ENCODE measurements at regions not wholly inside any gene's neighbourhood (a gene's known extent, or its start where the extent isn't known, plus 50 kb on each side); places are given as distances from the start of the nearest gene placed in this dataset.

GRCh38 chr13:27713767-27714166 lies 78.5 kb upstream of the GSX1 start:
- Mint-ChIP-seq H3K4me3 (no peak overlapping the region), H3K36me3 (no peaks in the 10 kb centered on the region), H3K4me1 (no peaks in the 10 kb centered on the region), H3K27ac (no peak overlapping the region), H3K9me3 (no peaks in the 10 kb centered on the region), H3K27me3 (peaks cover 7 to 12% of the 10 kb centered on the region in 2 donors)
- Histone ChIP-seq H3K9me3 (no peaks in the 10 kb centered on the region), H3K4me1 (ENCODE audit: control insufficient read depth in 1 of 2, extremely low read depth in 1 of 2, insufficient read depth in 2 of 2, low read length in 2 of 2) (no peaks in the 10 kb centered on the region), H3K4me3 (ENCODE audit: control insufficient read depth in 1 of 2, extremely low read depth in 1 of 2, low read length in 1 of 2) (no peak overlapping the region), H3K36me3 (ENCODE audit: control insufficient read depth in 2 of 2, extremely low read depth in 1 of 2, insufficient read depth in 1 of 2, low read length in 1 of 2) (no peaks in the 10 kb centered on the region), H3K27me3 (replicated peaks in 1 of 2; ENCODE audit: control insufficient read depth in 2 of 2, extremely low read depth in 1 of 2, insufficient read depth in 2 of 2, low read length in 1 of 2) (peaks cover 0 to 16% of the 10 kb centered on the region in 2 experiments), H3K27ac (ENCODE audit: low read length) (no peak overlapping the region)
- POLR2A ChIA-PET = interaction anchor here in 1 of 2 donors (0.6 kb wide), 1 partner anchor 762 kb away, joined by 3 read pairs; no protein-coding TSS in a partner anchor
- WGBS (ENCODE audit: insufficient coverage) = no CpG with 5 or more reads among the region's 4 CpGs
- CTCF ChIA-PET = interaction anchor here (0.6 to 1.1 kb wide), 6 partner anchors 15 to 1689 kb away, joined by 3 to 11 read pairs (median 4); no protein-coding TSS in a partner anchor
- ATAC-seq (replicated peaks in 1 of 4) = no peak
- no peak for DNase-seq

DNA sequence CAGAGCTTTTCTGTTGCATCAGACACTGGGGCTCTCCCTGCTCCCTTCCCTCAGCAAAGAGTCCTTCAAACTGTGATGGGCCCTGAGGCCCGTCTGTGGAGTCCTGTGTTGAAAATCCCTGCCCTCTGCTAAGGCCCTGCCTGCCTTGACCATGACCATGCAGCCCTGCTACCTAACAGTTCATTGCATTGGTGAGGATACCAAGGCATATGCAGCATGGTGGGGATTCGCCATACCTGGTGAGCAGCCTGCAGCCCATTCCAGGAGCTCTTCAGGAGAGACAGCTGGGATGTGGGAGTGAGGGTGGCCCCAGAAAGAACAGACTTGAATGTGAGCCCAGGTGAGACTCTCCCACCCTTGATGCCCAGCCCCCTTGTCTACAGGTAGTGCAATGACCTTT lies 70.6 kb upstream of the GSX1 start:
- POLR2A ChIA-PET = no interaction called here
- H3K27me3 Mint-ChIP-seq = peaks cover 17 to 23% of the 10 kb centered on the region in 2 donors
- ATAC-seq (replicated peaks in 1 of 4) = no peak
- peaks cover 0 to 17% of the 10 kb centered on the region in 2 experiments for H3K27me3 ChIP-seq (replicated peaks in 1 of 2; ENCODE audit: control insufficient read depth in 2 of 2, extremely low read depth in 1 of 2, insufficient read depth in 2 of 2, low read length in 1 of 2)
- DNase-seq = no peak
- no peak overlapping the region for H3K4me3 ChIP-seq (ENCODE audit: control insufficient read depth in 1 of 2, extremely low read depth in 1 of 2, low read length in 1 of 2)
- no peaks in the 10 kb centered on the region for H3K4me1 ChIP-seq (ENCODE audit: control insufficient read depth in 1 of 2, extremely low read depth in 1 of 2, insufficient read depth in 2 of 2, low read length in 2 of 2)
- CTCF ChIA-PET = interaction anchor here in 1 of 2 donors (0.6 kb wide), 1 partner anchor 354 kb away, joined by 4 read pairs; no protein-coding TSS in a partner anchor
- no peak overlapping the region for H3K27ac ChIP-seq (ENCODE audit: low read length)
- no peaks in the 10 kb centered on the region for H3K4me1 Mint-ChIP-seq
- H3K4me3 Mint-ChIP-seq = no peak overlapping the region
- H3K36me3 Mint-ChIP-seq = no peaks in the 10 kb centered on the region
- no peaks in the 10 kb centered on the region for H3K9me3 Mint-ChIP-seq
- H3K36me3 ChIP-seq (ENCODE audit: control insufficient read depth in 2 of 2, extremely low read depth in 1 of 2, insufficient read depth in 1 of 2, low read length in 1 of 2) = no peaks in the 10 kb centered on the region
- no peaks in the 10 kb centered on the region for H3K9me3 ChIP-seq
- 51% methylated on average over 2 of the region's 2 CpGs for WGBS (ENCODE audit: insufficient coverage)
- no peak overlapping the region for H3K27ac Mint-ChIP-seq

- 71% methylated on average over 5 of the region's 6 CpGs for WGBS (ENCODE audit: insufficient coverage)
- Mint-ChIP-seq H3K9me3 (no peaks in the 10 kb centered on the region), H3K27ac (no peak overlapping the region), H3K36me3 (no peaks in the 10 kb centered on the region), H3K4me3 (no peak overlapping the region), H3K27me3 (peaks cover 5 to 14% of the 10 kb centered on the region in 2 donors), H3K4me1 (peaks cover 21 to 23% (median 22%) of the 10 kb centered on the region in 3 donors)
- H3K27ac ChIP-seq (ENCODE audit: low read length) = no peak overlapping the region
- POLR2A ChIA-PET = no interaction called here
- ATAC-seq (replicated peaks in 1 of 4) (no peak), DNase-seq (no peak)
- CTCF ChIA-PET = no interaction called here
- no peaks in the 10 kb centered on the region for H3K36me3 ChIP-seq (ENCODE audit: control insufficient read depth in 2 of 2, extremely low read depth in 1 of 2, insufficient read depth in 1 of 2, low read length in 1 of 2)
- no peak overlapping the region for H3K4me3 ChIP-seq (ENCODE audit: control insufficient read depth in 1 of 2, extremely low read depth in 1 of 2, low read length in 1 of 2)
- H3K4me1 ChIP-seq (ENCODE audit: control insufficient read depth in 1 of 2, extremely low read depth in 1 of 2, insufficient read depth in 2 of 2, low read length in 2 of 2) = peaks cover 0 to 13% of the 10 kb centered on the region in 2 experiments
- no peaks in the 10 kb centered on the region for H3K9me3 ChIP-seq
- H3K27me3 ChIP-seq (replicated peaks in 1 of 2; ENCODE audit: control insufficient read depth in 2 of 2, extremely low read depth in 1 of 2, insufficient read depth in 2 of 2, low read length in 1 of 2) = no peaks in the 10 kb centered on the region
Observed at GRCh38 chr13:27728271-27728670, 64.0 kb upstream of the GSX1 start.

DNA sequence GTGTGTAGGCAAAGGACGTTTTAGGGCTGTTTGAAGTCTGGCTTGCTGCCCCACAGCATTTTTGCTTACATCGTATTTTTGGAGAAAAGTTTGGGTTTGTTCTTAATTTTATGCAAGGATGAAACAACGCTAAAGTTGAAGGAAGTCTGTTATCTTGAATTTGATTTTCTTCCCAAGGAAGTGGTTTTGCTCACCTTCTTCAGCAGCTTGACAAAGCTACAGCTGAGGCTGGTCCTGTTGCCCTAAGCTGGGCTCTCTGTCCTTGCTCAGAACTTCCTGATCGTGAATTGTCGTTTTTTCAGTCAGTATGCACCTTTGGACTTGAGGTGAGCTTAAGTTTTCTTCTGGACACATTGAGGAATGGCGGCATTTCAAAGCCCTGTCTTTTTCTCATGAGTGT lies 62.1 kb upstream of the GSX1 start:
- peaks cover 0 to 13% of the 10 kb centered on the region in 2 experiments for H3K4me1 ChIP-seq (ENCODE audit: control insufficient read depth in 1 of 2, extremely low read depth in 1 of 2, insufficient read depth in 2 of 2, low read length in 2 of 2)
- H3K27ac Mint-ChIP-seq = peak overlapping the region; percentile 46 to 55
- peak overlapping the region in 1 of 2 donors; percentile 1 for H3K4me3 ChIP-seq (ENCODE audit: control insufficient read depth in 1 of 2, extremely low read depth in 1 of 2, low read length in 1 of 2)
- peaks cover 9 to 15% of the 10 kb centered on the region in 2 donors for H3K27me3 Mint-ChIP-seq
- ChIA-PET POLR2A (no interaction called here), CTCF (no interaction called here)
- no peaks in the 10 kb centered on the region for H3K36me3 Mint-ChIP-seq
- H3K27me3 ChIP-seq (replicated peaks in 1 of 2; ENCODE audit: control insufficient read depth in 2 of 2, extremely low read depth in 1 of 2, insufficient read depth in 2 of 2, low read length in 1 of 2) = peaks cover 0 to 2% of the 10 kb centered on the region in 2 experiments
- H3K4me1 Mint-ChIP-seq = peaks cover 21 to 23% (median 22%) of the 10 kb centered on the region in 3 donors
- H3K36me3 ChIP-seq (ENCODE audit: control insufficient read depth in 2 of 2, extremely low read depth in 1 of 2, insufficient read depth in 1 of 2, low read length in 1 of 2) = no peaks in the 10 kb centered on the region
- H3K4me3 Mint-ChIP-seq = peak overlapping the region; percentile 28 to 60 (median 36)
- 9% methylated on average over 5 of the region's 6 CpGs for whole genome bisulfite sequencing (ENCODE audit: insufficient coverage)
- H3K27ac ChIP-seq (ENCODE audit: low read length) = no peak overlapping the region
- DNase-seq (peak in 1 of 35 experiments; percentile 9), ATAC-seq (replicated peaks in 1 of 4) (peak in 1 of 4 experiments; percentile 23)
- no peaks in the 10 kb centered on the region for H3K9me3 ChIP-seq
- H3K9me3 Mint-ChIP-seq = no peaks in the 10 kb centered on the region

Data from T-cell (primary cell).